ENCODE measurements at regions not wholly inside any gene's neighbourhood (a gene's known extent, or its start where the extent isn't known, plus 50 kb on each side); places are given as distances from the start of the nearest gene placed in this dataset.

GRCh38 chr5:116355819-116356601 is 218.6 kb downstream of the SEMA6A start:
- H3K27ac ChIP-seq (ENCODE audit: low read depth in 1 of 2, low read length in 2 of 2) = no peak overlapping the region
- TF ChIP-seq RXRA (IDR thresholded peaks at IDR 0.05) (no peak), GABPA (IDR thresholded peaks at IDR 0.05 in 1 of 2, conservative IDR thresholded peaks at IDR 0.05 in 1 of 2) (no peak), YY1 (IDR thresholded peaks at IDR 0.05) (no peak), TAF1 (conservative IDR thresholded peaks at IDR 0.05) (no peak)
- no peaks in the 10 kb centered on the region for H3K27me3 ChIP-seq (ENCODE audit: control insufficient read depth in 4 of 4, insufficient read depth in 4 of 4, low read length in 3 of 4)
- H3K4me1 ChIP-seq (ENCODE audit: control insufficient read depth in 4 of 4, insufficient read depth in 4 of 4, low read length in 3 of 4) = no peaks in the 10 kb centered on the region
- peaks cover 0 to 2% (median under 1%) of the 10 kb centered on the region in 4 donors for H3K9me3 ChIP-seq (ENCODE audit: control insufficient read depth in 4 of 4, low read length in 3 of 4)
- DNase-seq (ENCODE audit: low spot score) = no peak
- WGBS = 81% methylated on average over 6 of the region's 6 CpGs
- H3K4me3 ChIP-seq (ENCODE audit: low read depth in 1 of 3, low read length in 3 of 3) = no peak overlapping the region
- no peak overlapping the region for H3K9ac ChIP-seq (ENCODE audit: low read depth in 1 of 2, low read length in 2 of 2)
- peaks cover 0 to 8% (median 1%) of the 10 kb centered on the region in 4 donors for H3K36me3 ChIP-seq (ENCODE audit: control insufficient read depth in 4 of 4, insufficient read depth in 3 of 4, low read depth in 1 of 4, low read length in 3 of 4)

- no peaks in the 10 kb centered on the region for H3K27me3 ChIP-seq (ENCODE audit: control insufficient read depth in 4 of 4, insufficient read depth in 4 of 4, low read length in 3 of 4)
- H3K9me3 ChIP-seq (ENCODE audit: control insufficient read depth in 4 of 4, low read length in 3 of 4) = peaks cover 0 to 2% (median under 1%) of the 10 kb centered on the region in 4 donors
- no peak for TF ChIP-seq MAX (IDR thresholded peaks at IDR 0.05)
- no peak for TF ChIP-seq TAF1 (conservative IDR thresholded peaks at IDR 0.05)
- no peak for TF ChIP-seq GABPA (IDR thresholded peaks at IDR 0.05 in 1 of 2, conservative IDR thresholded peaks at IDR 0.05 in 1 of 2)
- H3K36me3 ChIP-seq (ENCODE audit: control insufficient read depth in 4 of 4, insufficient read depth in 3 of 4, low read depth in 1 of 4, low read length in 3 of 4) = peaks cover 0 to 8% (median 1%) of the 10 kb centered on the region in 4 donors
- no peak overlapping the region for H3K9ac ChIP-seq (ENCODE audit: low read depth in 1 of 2, low read length in 2 of 2)
- H3K4me1 ChIP-seq (ENCODE audit: control insufficient read depth in 4 of 4, insufficient read depth in 4 of 4, low read length in 3 of 4) = no peaks in the 10 kb centered on the region
- no peak for DNase-seq (ENCODE audit: low spot score)
- H3K4me3 ChIP-seq (ENCODE audit: low read depth in 1 of 3, low read length in 3 of 3) = no peak overlapping the region
- no peak overlapping the region for H3K27ac ChIP-seq (ENCODE audit: low read depth in 1 of 2, low read length in 2 of 2)
Observed at GRCh38 chr5:116354699-116355098, 219.9 kb downstream of the SEMA6A start.

GRCh38 chr5:116347657-116348056 is 227.0 kb downstream of the SEMA6A start:
- Histone ChIP-seq H3K9me3 (ENCODE audit: control insufficient read depth in 4 of 4, low read length in 3 of 4) (peaks cover 0 to 18% (median 3%) of the 10 kb centered on the region in 4 donors), H3K27ac (ENCODE audit: low read depth in 1 of 2, low read length in 2 of 2) (no peak overlapping the region), H3K36me3 (ENCODE audit: control insufficient read depth in 4 of 4, insufficient read depth in 3 of 4, low read depth in 1 of 4, low read length in 3 of 4) (peaks cover 0 to 5% (median 2%) of the 10 kb centered on the region in 4 donors), H3K27me3 (ENCODE audit: control insufficient read depth in 4 of 4, insufficient read depth in 4 of 4, low read length in 3 of 4) (no peaks in the 10 kb centered on the region), H3K9ac (ENCODE audit: low read depth in 1 of 2, low read length in 2 of 2) (no peak overlapping the region), H3K4me1 (ENCODE audit: control insufficient read depth in 4 of 4, insufficient read depth in 4 of 4, low read length in 3 of 4) (no peaks in the 10 kb centered on the region), H3K4me3 (ENCODE audit: low read depth in 1 of 3, low read length in 3 of 3) (no peak overlapping the region)
- DNase-seq (ENCODE audit: low spot score) = no peak
- TF ChIP-seq JUND (IDR thresholded peaks at IDR 0.05) (no peak), FOXA2 (IDR thresholded peaks at IDR 0.05) (no peak), CTCF (IDR thresholded peaks at IDR 0.05; ENCODE audit: low read depth, low read length, missing input control) (no peak), MAX (IDR thresholded peaks at IDR 0.05) (no peak), EGR1 (IDR thresholded peaks at IDR 0.05; ENCODE audit: low read depth in 2 of 2) (no peak), RAD21 (IDR thresholded peaks at IDR 0.05) (no peak), SP1 (IDR thresholded peaks at IDR 0.05) (no peak), FOXA1 (IDR thresholded peaks at IDR 0.05) (no peak), GABPA (IDR thresholded peaks at IDR 0.05 in 1 of 2, conservative IDR thresholded peaks at IDR 0.05 in 1 of 2) (no peak), NR2F2 (IDR thresholded peaks at IDR 0.05) (no peak), ZBTB33 (IDR thresholded peaks at IDR 0.05) (no peak), REST (IDR thresholded peaks at IDR 0.05) (no peak), RXRA (IDR thresholded peaks at IDR 0.05) (no peak), YY1 (IDR thresholded peaks at IDR 0.05) (no peak), HNF4G (IDR thresholded peaks at IDR 0.05) (no peak), ATF3 (IDR thresholded peaks at IDR 0.05) (no peak)
- WGBS = 96% methylated on average over 1 of the region's 1 CpG
